ENCODE measurements at regions not wholly inside any gene's neighbourhood (a gene's known extent, or its start where the extent isn't known, plus 50 kb on each side); places are given as distances from the start of the nearest gene placed in this dataset.
"Not testable (repeated sequence)": the region's sequence is repeated elsewhere in the genome, so short reads cannot be mapped to it uniquely, and the experiment has no call there.

GRCh38 chr11:43194459-43194858 is 117.3 kb upstream of the API5 start:
- H3K23ac ChIP-seq (ENCODE audit: low read length in 2 of 2); H3K9me3 ChIP-seq (ENCODE audit: control insufficient read depth, low read length); H3K36me3 ChIP-seq (ENCODE audit: control insufficient read depth in 1 of 2, insufficient read depth in 2 of 2, low read depth in 1 of 2, low read length in 2 of 2); H2AK5ac ChIP-seq (ENCODE audit: low read length, severe bottlenecking); H2BK120ac ChIP-seq (ENCODE audit: low read depth, low read length); H3K4me1 ChIP-seq (ENCODE audit: control insufficient read depth, insufficient read depth, low read depth, low read length); H3K4me3 ChIP-seq (ENCODE audit: insufficient read depth in 1 of 2, low read depth in 1 of 2, low read length in 2 of 2); H2BK15ac ChIP-seq (ENCODE audit: low read depth, poor library complexity, severe bottlenecking); H3K18ac ChIP-seq (ENCODE audit: low read depth in 1 of 2, low read length in 2 of 2); H4K91ac ChIP-seq (ENCODE audit: low read length); H2AFZ ChIP-seq (ENCODE audit: low read depth, low read length); H4K8ac ChIP-seq (ENCODE audit: low read length); H2BK12ac ChIP-seq (ENCODE audit: low read length in 2 of 2); H3K4ac ChIP-seq (ENCODE audit: low read depth in 1 of 2, low read length in 2 of 2); H3K27ac ChIP-seq (ENCODE audit: low read length, poor library complexity, severe bottlenecking); H3K14ac ChIP-seq (ENCODE audit: low read length in 2 of 2); H3K9ac ChIP-seq (ENCODE audit: low read length); H2BK5ac ChIP-seq (ENCODE audit: low read depth, low read length, poor library complexity, severe bottlenecking); H3K79me1 ChIP-seq (replicated peaks; ENCODE audit: low read length, poor library complexity, severe bottlenecking); DNase-seq; H3K27me3 ChIP-seq (ENCODE audit: control insufficient read depth in 1 of 2, insufficient read depth in 1 of 2, low read length in 2 of 2); H3K4me2 ChIP-seq (ENCODE audit: low read length, poor library complexity, severe bottlenecking): not testable (repeated sequence)

DNA sequence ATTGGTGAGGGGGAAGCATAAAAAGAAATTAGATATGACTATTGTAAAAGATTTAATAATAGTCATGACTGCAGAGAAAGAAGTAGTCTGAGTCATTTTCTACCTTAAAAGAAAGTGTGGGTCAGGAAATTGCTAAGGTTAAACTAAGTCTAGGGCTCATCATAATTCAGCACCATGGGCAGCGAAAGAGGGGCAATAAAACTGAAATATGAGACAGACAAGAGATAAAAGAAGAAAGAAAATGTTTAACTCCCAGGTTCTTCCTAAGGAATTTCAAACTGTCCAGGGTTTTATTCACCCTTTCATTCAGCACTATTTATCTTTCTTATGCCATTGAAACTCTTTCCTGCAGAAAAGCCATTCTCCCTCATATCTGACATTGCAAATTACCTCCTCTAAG is 114.4 kb upstream of the API5 start:
- Histone ChIP-seq H3K79me1 (replicated peaks; ENCODE audit: low read length, poor library complexity, severe bottlenecking) (no peaks in the 10 kb centered on the region), H2BK12ac (ENCODE audit: low read length in 2 of 2) (no peak overlapping the region), H3K23ac (ENCODE audit: low read length in 2 of 2) (no peak overlapping the region), H3K4me3 (ENCODE audit: insufficient read depth in 1 of 2, low read depth in 1 of 2, low read length in 2 of 2) (no peak overlapping the region), H3K27ac (ENCODE audit: low read length, poor library complexity, severe bottlenecking) (no peak overlapping the region), H2BK5ac (ENCODE audit: low read depth, low read length, poor library complexity, severe bottlenecking) (no peak overlapping the region), H3K27me3 (ENCODE audit: control insufficient read depth in 1 of 2, insufficient read depth in 1 of 2, low read length in 2 of 2) (no peaks in the 10 kb centered on the region), H3K18ac (ENCODE audit: low read depth in 1 of 2, low read length in 2 of 2) (no peak overlapping the region), H4K8ac (ENCODE audit: low read length) (no peak overlapping the region), H3K4me1 (ENCODE audit: control insufficient read depth, insufficient read depth, low read depth, low read length) (no peaks in the 10 kb centered on the region), H3K9me3 (ENCODE audit: control insufficient read depth, low read length) (no peaks in the 10 kb centered on the region), H2BK15ac (ENCODE audit: low read depth, poor library complexity, severe bottlenecking) (no peak overlapping the region), H2AFZ (ENCODE audit: low read depth, low read length) (no peak overlapping the region), H2AK5ac (ENCODE audit: low read length, severe bottlenecking) (no peak overlapping the region), H3K4ac (ENCODE audit: low read depth in 1 of 2, low read length in 2 of 2) (no peak overlapping the region), H3K14ac (ENCODE audit: low read length in 2 of 2) (no peak overlapping the region), H3K9ac (ENCODE audit: low read length) (no peak overlapping the region), H3K4me2 (ENCODE audit: low read length, poor library complexity, severe bottlenecking) (no peak overlapping the region), H2BK120ac (ENCODE audit: low read depth, low read length) (no peak overlapping the region), H4K91ac (ENCODE audit: low read length) (no peak overlapping the region), H3K36me3 (ENCODE audit: control insufficient read depth in 1 of 2, insufficient read depth in 2 of 2, low read depth in 1 of 2, low read length in 2 of 2) (no peaks in the 10 kb centered on the region)
- no CpG with 5 or more reads among the region's 1 CpG for WGBS
- DNase-seq: no peak

DNA sequence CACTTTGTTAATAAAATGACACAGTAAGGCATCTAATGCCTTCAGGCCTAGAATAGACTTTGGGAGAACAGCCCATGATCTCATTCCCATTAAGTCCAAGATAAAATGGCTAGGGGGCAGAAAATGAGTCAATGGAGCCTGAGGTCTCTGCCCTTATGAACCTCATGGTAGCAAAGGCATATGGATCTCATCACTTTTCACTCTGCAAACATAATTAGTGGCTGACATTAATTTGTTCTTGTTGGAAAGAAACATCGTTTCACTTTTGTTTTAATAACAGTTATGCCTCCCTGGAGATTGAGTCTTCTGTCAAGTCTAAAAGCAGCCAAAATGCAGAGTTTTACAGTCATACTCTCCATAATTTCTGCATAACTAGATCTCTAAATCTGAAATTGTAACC is 111.8 kb upstream of the API5 start:
- Histone ChIP-seq H3K23ac (ENCODE audit: low read length in 2 of 2) (no peak overlapping the region), H3K79me1 (replicated peaks; ENCODE audit: low read length, poor library complexity, severe bottlenecking) (no peaks in the 10 kb centered on the region), H3K18ac (ENCODE audit: low read depth in 1 of 2, low read length in 2 of 2) (no peak overlapping the region), H4K91ac (ENCODE audit: low read length) (no peak overlapping the region), H3K4me2 (ENCODE audit: low read length, poor library complexity, severe bottlenecking) (no peak overlapping the region), H2BK15ac (ENCODE audit: low read depth, poor library complexity, severe bottlenecking) (no peak overlapping the region), H3K27ac (ENCODE audit: low read length, poor library complexity, severe bottlenecking) (no peak overlapping the region), H4K8ac (ENCODE audit: low read length) (no peak overlapping the region), H2AK5ac (ENCODE audit: low read length, severe bottlenecking) (no peak overlapping the region), H3K4ac (ENCODE audit: low read depth in 1 of 2, low read length in 2 of 2) (no peak overlapping the region), H3K14ac (ENCODE audit: low read length in 2 of 2) (no peak overlapping the region), H3K4me3 (ENCODE audit: insufficient read depth in 1 of 2, low read depth in 1 of 2, low read length in 2 of 2) (no peak overlapping the region), H3K36me3 (ENCODE audit: control insufficient read depth in 1 of 2, insufficient read depth in 2 of 2, low read depth in 1 of 2, low read length in 2 of 2) (no peaks in the 10 kb centered on the region), H2AFZ (ENCODE audit: low read depth, low read length) (no peak overlapping the region), H3K4me1 (ENCODE audit: control insufficient read depth, insufficient read depth, low read depth, low read length) (no peaks in the 10 kb centered on the region), H2BK120ac (ENCODE audit: low read depth, low read length) (no peak overlapping the region), H2BK5ac (ENCODE audit: low read depth, low read length, poor library complexity, severe bottlenecking) (no peak overlapping the region), H3K27me3 (ENCODE audit: control insufficient read depth in 1 of 2, insufficient read depth in 1 of 2, low read length in 2 of 2) (no peaks in the 10 kb centered on the region), H3K9ac (ENCODE audit: low read length) (no peak overlapping the region), H2BK12ac (ENCODE audit: low read length in 2 of 2) (no peak overlapping the region), H3K9me3 (ENCODE audit: control insufficient read depth, low read length) (no peaks in the 10 kb centered on the region)
- no peak for DNase-seq
- WGBS: 71% methylated on average over 1 of the region's 1 CpG

- no peaks in the 10 kb centered on the region for H3K79me1 ChIP-seq (replicated peaks; ENCODE audit: low read length, poor library complexity, severe bottlenecking)
- no peak overlapping the region for H3K27ac ChIP-seq (ENCODE audit: low read length, poor library complexity, severe bottlenecking)
- H2BK120ac ChIP-seq (ENCODE audit: low read depth, low read length): no peak overlapping the region
- peak overlapping the region; percentile 14 for H2AFZ ChIP-seq (ENCODE audit: low read depth, low read length)
- H3K18ac ChIP-seq (ENCODE audit: low read depth in 1 of 2, low read length in 2 of 2): no peak overlapping the region
- no peak overlapping the region for H4K91ac ChIP-seq (ENCODE audit: low read length)
- H2BK12ac ChIP-seq (ENCODE audit: low read length in 2 of 2): no peak overlapping the region
- H3K36me3 ChIP-seq (ENCODE audit: control insufficient read depth in 1 of 2, insufficient read depth in 2 of 2, low read depth in 1 of 2, low read length in 2 of 2): no peaks in the 10 kb centered on the region
- no peaks in the 10 kb centered on the region for H3K4me1 ChIP-seq (ENCODE audit: control insufficient read depth, insufficient read depth, low read depth, low read length)
- no peaks in the 10 kb centered on the region for H3K27me3 ChIP-seq (ENCODE audit: control insufficient read depth in 1 of 2, insufficient read depth in 1 of 2, low read length in 2 of 2)
- H2BK15ac ChIP-seq (ENCODE audit: low read depth, poor library complexity, severe bottlenecking): no peak overlapping the region
- no peak for DNase-seq
- no peak overlapping the region for H3K4me2 ChIP-seq (ENCODE audit: low read length, poor library complexity, severe bottlenecking)
- no peak overlapping the region for H2AK5ac ChIP-seq (ENCODE audit: low read length, severe bottlenecking)
- peaks cover 10% of the 10 kb centered on the region for H3K9me3 ChIP-seq (ENCODE audit: control insufficient read depth, low read length)
- no peak overlapping the region for H3K14ac ChIP-seq (ENCODE audit: low read length in 2 of 2)
- H4K8ac ChIP-seq (ENCODE audit: low read length): no peak overlapping the region
- H3K4me3 ChIP-seq (ENCODE audit: insufficient read depth in 1 of 2, low read depth in 1 of 2, low read length in 2 of 2): no peak overlapping the region
- H2BK5ac ChIP-seq (ENCODE audit: low read depth, low read length, poor library complexity, severe bottlenecking): no peak overlapping the region
- WGBS: 75% methylated on average over 10 of the region's 10 CpGs
- no peak overlapping the region for H3K23ac ChIP-seq (ENCODE audit: low read length in 2 of 2)
- no peak overlapping the region for H3K9ac ChIP-seq (ENCODE audit: low read length)
- H3K4ac ChIP-seq (ENCODE audit: low read depth in 1 of 2, low read length in 2 of 2): no peak overlapping the region
These were observed 99.5 kb upstream of the API5 start for GRCh38 chr11:43212279-43212678.

Measured in mesenchymal stem cell (in vitro differentiated cells and primary cell).